NT2/D1 (cell line): ENCODE measurements at regions not wholly inside any gene's neighbourhood (a gene's known extent, or its start where the extent isn't known, plus 50 kb on each side); places are given as distances from the start of the nearest gene placed in this dataset.
A peak's percentile ranks its signal among the peaks of the same experiment; 100 is the strongest.
"Not testable (repeated sequence)": the region's sequence is repeated elsewhere in the genome, so short reads cannot be mapped to it uniquely, and the experiment has no call there.

ENCODE experiments used
- DNase-seq: peaks from one replicate; pipeline ENCODE4 v3.0.0-alpha.2; 2011; ENCODE audit warnings: low read depth, low spot score
- H3K27me3 ChIP-seq: 2 replicates; pipeline ENCODE4 v1.6.0; 2011; ENCODE audit warnings: mild to moderate bottlenecking; ENCODE audit not compliant: insufficient read length, insufficient read depth
- H3K36me3 ChIP-seq: 2 replicates; pipeline ENCODE4 v1.6.1; 2011; ENCODE audit warnings: mild to moderate bottlenecking, low read length, mixed read lengths; ENCODE audit not compliant: insufficient read depth, insufficient read length
- H3K4me1 ChIP-seq: 2 replicates; pipeline ENCODE4 v1.5.1; 2011; ENCODE audit not compliant: insufficient read depth, insufficient read length
- H3K4me3 ChIP-seq: 2 replicates; pipeline ENCODE4 v1.5.1; 2011; ENCODE audit warnings: low read depth; ENCODE audit not compliant: insufficient read length
- H3K9ac ChIP-seq: 2 replicates; pipeline ENCODE4 v1.6.0; 2011; ENCODE audit warnings: low read depth; ENCODE audit not compliant: insufficient read length
- H3K9me3 ChIP-seq: 2 replicates; pipeline ENCODE4 v1.5.1; 2011; ENCODE audit warnings: mild to moderate bottlenecking, low read length; ENCODE audit not compliant: insufficient read depth
- SUZ12 ChIP-seq: IDR thresholded peaks from 2 replicates; pipeline ENCODE4 v1.6.1; 2011; ENCODE audit not compliant: insufficient read length, insufficient read depth; ENCODE audit errors: extremely low read depth
- YY1 ChIP-seq: IDR thresholded peaks from 2 replicates; pipeline ENCODE4 v1.6.1; 2011; ENCODE audit not compliant: insufficient read length, insufficient read depth
- ZNF274 ChIP-seq: IDR thresholded peaks from 2 replicates; pipeline ENCODE4 v1.6.1; 2011; ENCODE audit warnings: mild to moderate bottlenecking, low read depth, low read length

- TF ChIP-seq SUZ12 (no peak), ZNF274 (no peak), YY1 (no peak)
- no peak overlapping the region for H3K9ac ChIP-seq
- H3K4me3 ChIP-seq, result no peak overlapping the region
- H3K27me3 ChIP-seq, result no peaks in the 10 kb centered on the region
- no peaks in the 10 kb centered on the region for H3K9me3 ChIP-seq
- DNase-seq, result no peak
- no peaks in the 10 kb centered on the region for H3K4me1 ChIP-seq
- no peaks in the 10 kb centered on the region for H3K36me3 ChIP-seq
Measured at GRCh38 chr5:23756779-23757178, 249.4 kb downstream of the PRDM9 start.

- DNase-seq, result no peak
Measured at GRCh38 chr5:23763170-23763569, 255.8 kb downstream of the PRDM9 start.

GRCh38 chr5:23776684-23777083, 269.3 kb downstream of the PRDM9 start:
- no peak for DNase-seq
- no peaks in the 10 kb centered on the region for H3K9me3 ChIP-seq
- H3K4me3 ChIP-seq, result no peak overlapping the region
- no peak overlapping the region for H3K9ac ChIP-seq
- no peaks in the 10 kb centered on the region for H3K4me1 ChIP-seq
- no peaks in the 10 kb centered on the region for H3K36me3 ChIP-seq
- no peaks in the 10 kb centered on the region for H3K27me3 ChIP-seq
- TF ChIP-seq YY1 (no peak), SUZ12 (no peak), ZNF274 (no peak)

More at GRCh38 chr5:23763170-23763569, 255.8 kb downstream of the PRDM9 start:
- Histone ChIP-seq H3K9me3 (no peaks in the 10 kb centered on the region), H3K9ac (no peak overlapping the region), H3K4me3 (no peak overlapping the region), H3K4me1 (no peaks in the 10 kb centered on the region), H3K36me3 (no peaks in the 10 kb centered on the region), H3K27me3 (no peaks in the 10 kb centered on the region)
- no peak for TF ChIP-seq SUZ12
- no peak for TF ChIP-seq YY1
- no peak for TF ChIP-seq ZNF274

GRCh38 chr5:23800307-23800706, 292.9 kb downstream of the PRDM9 start:
- H3K9me3 ChIP-seq, H3K27me3 ChIP-seq, DNase-seq, H3K4me1 ChIP-seq, H3K4me3 ChIP-seq, H3K9ac ChIP-seq, H3K36me3 ChIP-seq: not testable (repeated sequence)

- TF ChIP-seq YY1, result no peak
- no peak for TF ChIP-seq ZNF274
- TF ChIP-seq SUZ12, result no peak
- DNase-seq, result peak; percentile 2
- no peaks in the 10 kb centered on the region for H3K9me3 ChIP-seq
Measured at GRCh38 chr5:23820765-23821471, 313.5 kb downstream of the PRDM9 start.

GRCh38 chr5:23823521-23823920, 316.1 kb downstream of the PRDM9 start:
- Histone ChIP-seq H3K36me3 (no peaks in the 10 kb centered on the region), H3K27me3 (no peaks in the 10 kb centered on the region)

More at GRCh38 chr5:23820765-23821471, 313.5 kb downstream of the PRDM9 start:
- H3K4me3 ChIP-seq, result no peak overlapping the region
- no peaks in the 10 kb centered on the region for H3K36me3 ChIP-seq
- no peak overlapping the region for H3K9ac ChIP-seq
- no peaks in the 10 kb centered on the region for H3K27me3 ChIP-seq
- H3K4me1 ChIP-seq, result no peaks in the 10 kb centered on the region

GRCh38 chr5:23825196-23825595, 317.8 kb downstream of the PRDM9 start:
- H3K9me3 ChIP-seq, result no peaks in the 10 kb centered on the region
- DNase-seq, result no peak
- no peaks in the 10 kb centered on the region for H3K27me3 ChIP-seq
- H3K9ac ChIP-seq, result no peak overlapping the region
- H3K36me3 ChIP-seq, result no peaks in the 10 kb centered on the region
- TF ChIP-seq SUZ12, result no peak
- TF ChIP-seq ZNF274, result no peak
- TF ChIP-seq YY1, result no peak
- no peak overlapping the region for H3K4me3 ChIP-seq
- no peaks in the 10 kb centered on the region for H3K4me1 ChIP-seq

More at GRCh38 chr5:23823521-23823920, 316.1 kb downstream of the PRDM9 start:
- no peak for DNase-seq
- no peak for TF ChIP-seq YY1
- no peak for TF ChIP-seq SUZ12
- TF ChIP-seq ZNF274, result no peak
- Histone ChIP-seq H3K9me3 (no peaks in the 10 kb centered on the region), H3K4me3 (no peak overlapping the region), H3K9ac (no peak overlapping the region), H3K4me1 (no peaks in the 10 kb centered on the region)
